ENCODE measurements at regions not wholly inside any gene's neighbourhood (a gene's known extent, or its start where the extent isn't known, plus 50 kb on each side); places are given as distances from the start of the nearest gene placed in this dataset.

- Histone ChIP-seq H3K9ac (ENCODE audit: low read length) (no peak overlapping the region), H3K4me2 (ENCODE audit: low read length) (no peak overlapping the region), H3K9me3 (ENCODE audit: insufficient read depth, low read length) (no peaks in the 10 kb centered on the region), H3K4me3 (ENCODE audit: low read length) (no peak overlapping the region), H3K4me1 (ENCODE audit: low read length) (no peaks in the 10 kb centered on the region), H2AFZ (ENCODE audit: low read depth, low read length) (no peak overlapping the region), H3K27ac (ENCODE audit: low read length) (no peak overlapping the region), H3K36me3 (replicated peaks; ENCODE audit: low read depth, low read length) (no peaks in the 10 kb centered on the region), H3K79me2 (ENCODE audit: low read length) (no peaks in the 10 kb centered on the region), H4K20me1 (ENCODE audit: insufficient read depth, low read length) (no peaks in the 10 kb centered on the region), H3K27me3 (ENCODE audit: low read depth, low read length) (no peaks in the 10 kb centered on the region)
- TF ChIP-seq CTCF (IDR thresholded peaks at IDR 0.05; ENCODE audit: low read depth, low read length) (no peak), EZH2phosphoT487 (IDR thresholded peaks at IDR 0.05; ENCODE audit: low read depth) (no peak)
These were observed 213.6 kb downstream of the OGFRL1 start for GRCh38 chr6:71502168-71502567.

GRCh38 chr6:71502956-71503355 lies 214.3 kb downstream of the OGFRL1 start:
- Histone ChIP-seq H3K27ac (ENCODE audit: low read length) (no peak overlapping the region), H3K4me2 (ENCODE audit: low read length) (no peak overlapping the region), H3K27me3 (ENCODE audit: low read depth, low read length) (no peaks in the 10 kb centered on the region), H3K9me3 (ENCODE audit: insufficient read depth, low read length) (no peaks in the 10 kb centered on the region), H3K9ac (ENCODE audit: low read length) (no peak overlapping the region), H4K20me1 (ENCODE audit: insufficient read depth, low read length) (no peaks in the 10 kb centered on the region), H3K4me1 (ENCODE audit: low read length) (no peaks in the 10 kb centered on the region), H3K36me3 (replicated peaks; ENCODE audit: low read depth, low read length) (no peaks in the 10 kb centered on the region), H2AFZ (ENCODE audit: low read depth, low read length) (no peak overlapping the region), H3K79me2 (ENCODE audit: low read length) (no peaks in the 10 kb centered on the region), H3K4me3 (ENCODE audit: low read length) (no peak overlapping the region)
- TF ChIP-seq CTCF (IDR thresholded peaks at IDR 0.05; ENCODE audit: low read depth, low read length) (no peak), EZH2phosphoT487 (IDR thresholded peaks at IDR 0.05; ENCODE audit: low read depth) (no peak)

GRCh38 chr6:71507183-71507582 lies 218.6 kb downstream of the OGFRL1 start:
- Histone ChIP-seq H3K4me3 (ENCODE audit: low read length) (no peak overlapping the region), H3K9ac (ENCODE audit: low read length) (no peak overlapping the region)
- no peak for TF ChIP-seq CTCF (IDR thresholded peaks at IDR 0.05; ENCODE audit: low read depth, low read length)
- no peak for TF ChIP-seq EZH2phosphoT487 (IDR thresholded peaks at IDR 0.05; ENCODE audit: low read depth)

GRCh38 chr6:71509191-71510005 lies 220.8 kb downstream of the OGFRL1 start:
- Histone ChIP-seq H4K20me1 (ENCODE audit: insufficient read depth, low read length) (no peaks in the 10 kb centered on the region), H3K27ac (ENCODE audit: low read length) (no peak overlapping the region), H3K79me2 (ENCODE audit: low read length) (no peaks in the 10 kb centered on the region), H3K4me2 (ENCODE audit: low read length) (no peak overlapping the region), H3K27me3 (ENCODE audit: low read depth, low read length) (no peaks in the 10 kb centered on the region), H3K4me1 (ENCODE audit: low read length) (peaks cover 8% of the 10 kb centered on the region), H3K9ac (ENCODE audit: low read length) (no peak overlapping the region), H3K36me3 (replicated peaks; ENCODE audit: low read depth, low read length) (no peaks in the 10 kb centered on the region), H3K4me3 (ENCODE audit: low read length) (no peak overlapping the region), H3K9me3 (ENCODE audit: insufficient read depth, low read length) (no peaks in the 10 kb centered on the region), H2AFZ (ENCODE audit: low read depth, low read length) (no peak overlapping the region)
- no peak for TF ChIP-seq EZH2phosphoT487 (IDR thresholded peaks at IDR 0.05; ENCODE audit: low read depth)
- no peak for TF ChIP-seq CTCF (IDR thresholded peaks at IDR 0.05; ENCODE audit: low read depth, low read length)

More at GRCh38 chr6:71507183-71507582, 218.6 kb downstream of the OGFRL1 start:
- H3K9me3 ChIP-seq (ENCODE audit: insufficient read depth, low read length) = no peaks in the 10 kb centered on the region
- no peak overlapping the region for H3K4me2 ChIP-seq (ENCODE audit: low read length)
- H2AFZ ChIP-seq (ENCODE audit: low read depth, low read length) = no peak overlapping the region
- H4K20me1 ChIP-seq (ENCODE audit: insufficient read depth, low read length) = no peaks in the 10 kb centered on the region
- no peaks in the 10 kb centered on the region for H3K27me3 ChIP-seq (ENCODE audit: low read depth, low read length)
- peaks cover 8% of the 10 kb centered on the region for H3K4me1 ChIP-seq (ENCODE audit: low read length)
- no peaks in the 10 kb centered on the region for H3K79me2 ChIP-seq (ENCODE audit: low read length)
- no peak overlapping the region for H3K27ac ChIP-seq (ENCODE audit: low read length)
- H3K36me3 ChIP-seq (replicated peaks; ENCODE audit: low read depth, low read length) = no peaks in the 10 kb centered on the region
